Tibial nerve (tissue), 4 donors: ENCODE measurements at regions not wholly inside any gene's neighbourhood (a gene's known extent, or its start where the extent isn't known, plus 50 kb on each side); places are given as distances from the start of the nearest gene placed in this dataset.

Experiments
- DNase-seq, 2 donors: peaks; one replicate each; pipeline ENCODE4 v3.0.0-alpha.2; 2019; ENCODE audit warnings: low spot score in 2 of 2
- H3K27ac ChIP-seq, 4 donors: fragments of 200-600 bp; sonication (generic) in 3 of 4; one replicate each; pipeline ENCODE4 v1.5.1; 2017 to 2019; ENCODE audit warnings: mild to moderate bottlenecking in 1 of 4
- H3K27me3 ChIP-seq, 2 donors: fragments of 200-600 bp; sonication (generic) in 1 of 2; one replicate each; pipeline versions ENCODE4 v1.5.1 to v1.6.0; 2017 to 2019
- H3K36me3 ChIP-seq, 3 donors: fragments of 200-600 bp; sonication (generic); one replicate each; pipeline ENCODE4 v1.5.1; 2018 to 2019
- H3K4me1 ChIP-seq, 4 donors: fragments of 200-600 bp; sonication (generic) in 3 of 4; one replicate each; pipeline ENCODE4 v1.5.1; 2017 to 2019
- H3K4me3 ChIP-seq, 4 donors: fragments of 200-600 bp; sonication (generic) in 3 of 4; one replicate each; pipeline ENCODE4 v1.5.1; 2017 to 2019; ENCODE audit warnings: mild to moderate bottlenecking in 1 of 4, moderate library complexity in 1 of 4
- H3K9me3 ChIP-seq, 4 donors: fragments of 200-600 bp; sonication (generic) in 3 of 4; one replicate each; pipeline ENCODE4 v1.5.1; 2017 to 2019
- EP300 ChIP-seq, 2 donors: sonication (generic); formaldehyde crosslinking; IDR thresholded peaks; one replicate each; pipeline ENCODE4 v1.6.1; 2017; ENCODE audit warnings: antibody characterized with exemption in 2 of 2, mild to moderate bottlenecking in 1 of 2
- POLR2A ChIP-seq, 2 donors: fragments of 450-650 bp; IDR thresholded peaks; one replicate each; pipeline ENCODE4 v1.6.1; 2017; ENCODE audit warnings: antibody characterized with exemption in 2 of 2, mild to moderate bottlenecking in 2 of 2, moderate library complexity in 2 of 2
- WGBS, 2 donors: methylation state at CpG; one replicate each; pipeline ENCODE4 v1.1.5; 2018; 5-methylcytosine and 5-hydroxymethylcytosine counted together
- TF ChIP-seq, protein P1 (sequence below), 5 experiments: fragments of 200-600 bp in 3 of 5; fragments of 450-650 bp in 2 of 5; sonication (generic) in 3 of 5; IDR thresholded peaks; one replicate each; pipeline ENCODE4 v1.5.1; 2016 to 2019; ENCODE audit warnings: antibody characterized with exemption in 5 of 5, mild to moderate bottlenecking in 3 of 5, moderate library complexity in 2 of 5

DNA sequence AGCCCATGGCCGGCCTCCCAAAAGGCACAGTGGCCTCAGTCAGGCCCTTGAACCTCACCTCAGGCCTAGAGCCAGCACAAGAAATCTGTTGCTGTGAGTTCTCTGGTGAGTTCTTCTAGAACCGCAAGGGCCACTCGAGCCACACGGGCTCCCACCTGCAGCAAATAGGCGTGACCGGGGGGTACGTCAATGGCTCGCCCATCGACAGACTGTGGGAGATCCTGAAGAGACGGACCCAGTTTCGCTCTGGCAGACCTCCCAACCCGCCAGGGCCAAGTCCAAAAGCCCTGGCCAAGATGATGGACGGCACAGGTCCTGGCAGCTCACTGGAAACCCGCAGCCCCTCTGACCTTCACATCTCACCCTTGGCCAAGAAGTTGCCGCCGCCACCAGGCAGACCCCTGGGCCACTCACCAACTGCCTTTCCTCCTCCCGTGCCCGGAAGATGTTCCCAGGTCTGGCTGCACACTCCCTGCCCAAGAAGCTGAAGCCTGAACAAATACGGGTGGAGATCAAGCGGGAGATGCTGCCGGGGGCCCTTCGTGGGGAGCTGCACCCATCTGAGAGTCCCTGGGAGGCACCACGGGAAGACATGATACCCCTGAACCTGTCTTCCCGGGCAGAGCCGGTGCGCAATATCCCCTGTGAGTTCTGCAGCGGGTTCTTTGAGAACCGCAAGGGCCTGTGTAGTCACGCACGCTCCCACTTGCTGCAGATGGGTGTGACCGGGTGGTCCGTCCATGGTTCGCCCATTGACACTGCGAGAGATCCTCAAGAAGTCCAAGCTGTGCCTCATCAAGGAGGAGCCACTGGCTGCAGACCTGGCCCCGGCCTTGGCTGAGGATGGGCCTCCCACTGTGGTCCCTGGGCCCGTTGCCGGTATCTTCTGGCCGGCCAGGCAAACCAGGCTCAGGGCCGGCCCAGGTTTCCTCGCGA, 544.2 kb upstream of the CCDC179 start:
- Histone ChIP-seq H3K36me3 (no peaks in the 10 kb centered on the region), H3K27ac (no peak overlapping the region), H3K27me3 (no peaks in the 10 kb centered on the region), H3K4me1 (no peaks in the 10 kb centered on the region), H3K9me3 (peaks cover 0 to 45% (median 0%) of the 10 kb centered on the region in 4 donors), H3K4me3 (no peak overlapping the region)
- TF ChIP-seq EP300 (IDR thresholded peaks at IDR 0.05) (no peak), POLR2A (IDR thresholded peaks at IDR 0.05) (no peak)
- TF ChIP-seq, protein P1, sequence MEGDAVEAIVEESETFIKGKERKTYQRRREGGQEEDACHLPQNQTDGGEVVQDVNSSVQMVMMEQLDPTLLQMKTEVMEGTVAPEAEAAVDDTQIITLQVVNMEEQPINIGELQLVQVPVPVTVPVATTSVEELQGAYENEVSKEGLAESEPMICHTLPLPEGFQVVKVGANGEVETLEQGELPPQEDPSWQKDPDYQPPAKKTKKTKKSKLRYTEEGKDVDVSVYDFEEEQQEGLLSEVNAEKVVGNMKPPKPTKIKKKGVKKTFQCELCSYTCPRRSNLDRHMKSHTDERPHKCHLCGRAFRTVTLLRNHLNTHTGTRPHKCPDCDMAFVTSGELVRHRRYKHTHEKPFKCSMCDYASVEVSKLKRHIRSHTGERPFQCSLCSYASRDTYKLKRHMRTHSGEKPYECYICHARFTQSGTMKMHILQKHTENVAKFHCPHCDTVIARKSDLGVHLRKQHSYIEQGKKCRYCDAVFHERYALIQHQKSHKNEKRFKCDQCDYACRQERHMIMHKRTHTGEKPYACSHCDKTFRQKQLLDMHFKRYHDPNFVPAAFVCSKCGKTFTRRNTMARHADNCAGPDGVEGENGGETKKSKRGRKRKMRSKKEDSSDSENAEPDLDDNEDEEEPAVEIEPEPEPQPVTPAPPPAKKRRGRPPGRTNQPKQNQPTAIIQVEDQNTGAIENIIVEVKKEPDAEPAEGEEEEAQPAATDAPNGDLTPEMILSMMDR (IDR thresholded peaks at IDR 0.05): no peak
- 97 to 98% methylated on average over 39 of the region's 41 CpGs for WGBS, 2 donors
- DNase-seq: no peak

DNA sequence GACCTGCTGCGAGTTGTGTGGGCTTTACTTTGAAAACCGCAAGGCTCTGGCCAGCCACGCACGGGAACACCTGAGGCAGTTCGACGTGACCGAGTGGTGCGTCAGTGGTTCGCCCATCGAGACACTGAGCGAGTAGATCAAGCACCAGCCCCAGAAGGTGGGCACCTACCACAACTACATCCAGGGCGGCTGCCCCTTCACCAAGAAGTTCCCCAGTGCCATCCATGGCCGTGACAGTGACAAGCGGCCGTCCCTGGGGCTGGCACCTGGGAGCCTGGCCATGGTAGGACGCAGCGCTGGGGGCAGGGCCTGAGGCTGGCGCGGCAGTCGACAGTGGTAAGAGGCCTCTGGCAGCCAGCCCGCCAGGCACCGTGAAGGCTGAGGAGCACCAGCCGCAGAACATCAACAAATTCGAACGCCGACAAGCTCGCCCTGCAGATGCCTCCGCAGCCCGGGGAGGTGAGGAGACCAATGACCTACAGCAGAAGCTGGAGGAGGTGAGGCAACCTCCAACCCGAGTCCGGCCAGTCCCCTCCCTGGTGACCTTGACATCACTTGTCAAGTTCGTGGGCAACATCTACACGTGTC, 545.2 kb upstream of the CCDC179 start:
- 96 to 97% methylated on average over 32 to 33 of the region's 33 CpGs for WGBS, 2 donors
- no peaks in the 10 kb centered on the region for H3K4me1 ChIP-seq
- no peaks in the 10 kb centered on the region for H3K27me3 ChIP-seq
- TF ChIP-seq POLR2A (IDR thresholded peaks at IDR 0.05) (no peak), EP300 (IDR thresholded peaks at IDR 0.05) (no peak)
- TF ChIP-seq, protein P1 (IDR thresholded peaks at IDR 0.05): no peak
- no peak overlapping the region for H3K4me3 ChIP-seq
- H3K36me3 ChIP-seq: no peaks in the 10 kb centered on the region
- H3K27ac ChIP-seq: no peak overlapping the region
- DNase-seq: no peak
- H3K9me3 ChIP-seq: peaks cover 0 to 50% (median 0%) of the 10 kb centered on the region in 4 donors

DNA sequence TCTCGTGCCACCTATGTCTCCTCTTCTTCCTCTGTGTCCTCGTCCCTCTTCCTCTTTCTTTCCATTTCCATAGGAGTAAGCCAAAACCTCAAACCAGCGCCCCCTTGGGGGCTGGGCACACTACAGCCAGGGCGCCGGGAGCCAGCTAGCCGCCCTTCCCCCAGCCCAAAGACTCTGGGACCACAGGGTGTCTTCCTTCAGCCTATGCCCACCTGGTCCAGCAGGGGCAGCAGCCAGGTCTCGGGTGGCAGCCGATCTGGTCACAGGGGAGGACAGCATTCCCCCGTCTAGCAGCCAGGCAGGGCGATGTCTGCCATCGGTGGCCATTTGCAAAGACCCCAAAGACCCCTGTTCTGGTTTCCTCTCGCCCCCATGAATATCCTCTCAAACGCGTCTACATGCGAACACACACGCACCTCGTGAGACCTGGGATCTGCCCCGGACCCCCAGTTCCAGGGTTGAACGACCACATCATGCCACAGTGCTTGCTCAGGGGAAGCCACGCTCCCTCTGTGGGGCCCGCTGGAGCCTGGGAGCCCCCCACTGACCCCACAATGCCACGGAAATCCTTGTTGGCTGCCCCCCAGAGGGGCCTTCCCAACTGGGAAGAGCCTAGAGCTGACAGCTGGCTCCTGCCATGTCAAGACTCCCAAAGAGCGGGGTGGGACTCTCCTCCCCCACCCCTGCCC, 546.0 kb upstream of the CCDC179 start:
- WGBS, 2 donors: 89 to 90% methylated on average over 7 to 23 of the region's 23 CpGs
- Histone ChIP-seq H3K9me3 (peaks cover 0 to 53% (median 0%) of the 10 kb centered on the region in 4 donors), H3K27me3 (no peaks in the 10 kb centered on the region), H3K4me1 (no peaks in the 10 kb centered on the region), H3K4me3 (no peak overlapping the region), H3K36me3 (no peaks in the 10 kb centered on the region), H3K27ac (no peak overlapping the region)
- TF ChIP-seq POLR2A (IDR thresholded peaks at IDR 0.05) (no peak), EP300 (IDR thresholded peaks at IDR 0.05) (no peak)
- TF ChIP-seq, protein P1 (IDR thresholded peaks at IDR 0.05): no peak
- no peak for DNase-seq

DNA sequence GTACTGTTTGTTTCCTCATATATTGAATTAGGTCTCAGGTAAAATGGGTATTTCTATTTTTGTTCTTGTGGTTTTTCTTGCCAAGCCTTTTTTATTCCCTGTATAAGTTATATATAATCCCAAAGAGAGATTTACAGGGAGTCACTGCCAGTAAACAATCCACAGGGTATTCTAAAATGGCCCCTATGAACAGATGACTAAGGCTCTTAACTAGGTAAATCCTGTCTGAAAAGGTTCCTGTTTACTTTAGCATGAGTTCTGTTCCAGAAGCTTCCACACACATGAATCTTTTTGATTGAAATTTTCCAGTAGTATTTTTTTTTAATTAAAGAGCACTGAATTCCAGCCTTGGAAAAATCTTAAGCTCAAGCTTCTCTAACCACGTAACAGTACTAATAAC, 552.8 kb upstream of the CCDC179 start:
- DNase-seq: no peak
- no peaks in the 10 kb centered on the region for H3K36me3 ChIP-seq
- no peak overlapping the region for H3K4me3 ChIP-seq
- H3K4me1 ChIP-seq: no peaks in the 10 kb centered on the region
- H3K27ac ChIP-seq: no peak overlapping the region
- H3K27me3 ChIP-seq: no peaks in the 10 kb centered on the region
- TF ChIP-seq, protein P1 (IDR thresholded peaks at IDR 0.05): no peak
- no peak for TF ChIP-seq POLR2A (IDR thresholded peaks at IDR 0.05)
- TF ChIP-seq EP300 (IDR thresholded peaks at IDR 0.05): no peak
- H3K9me3 ChIP-seq: peaks cover 0 to 17% (median 0%) of the 10 kb centered on the region in 4 donors
- WGBS, 2 donors: 69 to 81% methylated on average over 1 of the region's 1 CpG
